DOHH2 (cell line): ENCODE measurements at regions not wholly inside any gene's neighbourhood (a gene's known extent, or its start where the extent isn't known, plus 50 kb on each side); places are given as distances from the start of the nearest gene placed in this dataset.

ENCODE experiments used
- EZH2phosphoT487 ChIP-seq: fragments of 200-600 bp; sonication (generic); IDR thresholded peaks from 2 replicates; pipeline ENCODE4 v1.6.1; 2017; ENCODE audit warnings: borderline replicate concordance, mild to moderate bottlenecking, antibody characterized with exemption, low read length, moderate library complexity, mixed read lengths
- TF ChIP-seq, protein P1 (sequence below): fragments of 200-600 bp; sonication (generic); IDR thresholded peaks from one replicate; pipeline ENCODE4 v1.5.1; 2014; ENCODE audit warnings: antibody characterized with exemption, mild to moderate bottlenecking, low read depth, low read length; ENCODE audit not compliant: poor library complexity, severe bottlenecking

DNA sequence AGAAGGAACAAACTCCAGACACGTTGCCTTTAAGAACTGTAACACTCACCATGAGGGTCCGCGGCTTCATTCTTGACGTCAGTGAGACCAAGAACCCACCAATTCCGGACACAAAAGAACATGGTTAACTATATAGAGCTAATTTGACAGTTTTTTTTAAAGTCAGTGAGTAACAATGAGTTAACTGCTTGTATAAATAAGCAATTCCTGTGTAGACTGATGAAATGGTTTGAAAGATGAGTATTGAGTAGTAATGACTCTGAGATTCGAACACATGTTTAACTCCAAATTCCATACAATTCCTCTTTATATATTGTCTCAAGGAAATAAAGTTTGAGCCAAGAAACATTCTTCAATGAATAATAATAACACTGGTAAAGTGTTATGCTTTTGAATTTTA lies 478.0 kb downstream of the MMUT start:
- TF ChIP-seq, protein P1, sequence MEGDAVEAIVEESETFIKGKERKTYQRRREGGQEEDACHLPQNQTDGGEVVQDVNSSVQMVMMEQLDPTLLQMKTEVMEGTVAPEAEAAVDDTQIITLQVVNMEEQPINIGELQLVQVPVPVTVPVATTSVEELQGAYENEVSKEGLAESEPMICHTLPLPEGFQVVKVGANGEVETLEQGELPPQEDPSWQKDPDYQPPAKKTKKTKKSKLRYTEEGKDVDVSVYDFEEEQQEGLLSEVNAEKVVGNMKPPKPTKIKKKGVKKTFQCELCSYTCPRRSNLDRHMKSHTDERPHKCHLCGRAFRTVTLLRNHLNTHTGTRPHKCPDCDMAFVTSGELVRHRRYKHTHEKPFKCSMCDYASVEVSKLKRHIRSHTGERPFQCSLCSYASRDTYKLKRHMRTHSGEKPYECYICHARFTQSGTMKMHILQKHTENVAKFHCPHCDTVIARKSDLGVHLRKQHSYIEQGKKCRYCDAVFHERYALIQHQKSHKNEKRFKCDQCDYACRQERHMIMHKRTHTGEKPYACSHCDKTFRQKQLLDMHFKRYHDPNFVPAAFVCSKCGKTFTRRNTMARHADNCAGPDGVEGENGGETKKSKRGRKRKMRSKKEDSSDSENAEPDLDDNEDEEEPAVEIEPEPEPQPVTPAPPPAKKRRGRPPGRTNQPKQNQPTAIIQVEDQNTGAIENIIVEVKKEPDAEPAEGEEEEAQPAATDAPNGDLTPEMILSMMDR: no peak
- TF ChIP-seq EZH2phosphoT487: no peak
